HG03354 (cell line): ENCODE measurements at regions not wholly inside any gene's neighbourhood (a gene's known extent, or its start where the extent isn't known, plus 50 kb on each side); places are given as distances from the start of the nearest gene placed in this dataset.

Experiments
- ATAC-seq: cut with Tn5 transposase; IDR thresholded peaks from one replicate; pipeline ENCODE4 v1.9.1; 2021; ENCODE audit warnings: mild to moderate bottlenecking; ENCODE audit not compliant: unreplicated experiment, poor library complexity, severe bottlenecking

DNA sequence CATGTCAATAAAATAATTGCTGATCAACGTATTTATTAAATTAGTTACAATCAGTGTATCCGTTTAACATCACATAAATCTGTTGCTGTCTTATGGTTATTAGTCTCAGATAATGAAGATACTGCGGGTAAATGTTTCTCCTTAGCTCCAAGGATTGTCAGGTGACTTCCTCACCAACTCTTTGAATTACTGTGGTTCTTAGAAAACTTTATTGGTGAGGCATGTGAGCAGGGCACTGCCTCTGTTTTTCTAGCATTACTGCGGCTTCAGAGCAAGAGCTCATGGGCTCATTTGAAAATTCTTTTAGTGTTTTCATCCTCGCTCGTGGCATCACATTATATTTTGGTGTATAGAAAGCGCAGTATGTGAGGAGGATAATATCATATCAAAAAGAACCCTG lies 555.9 kb downstream of the LMO4 start:
- ATAC-seq: no peak

- ATAC-seq: no peak
Observed at GRCh38 chr1:87885278-87886025, 556.8 kb downstream of the LMO4 start.

GRCh38 chr1:87887100-87887499 lies 558.4 kb downstream of the LMO4 start:
- no peak for ATAC-seq

DNA sequence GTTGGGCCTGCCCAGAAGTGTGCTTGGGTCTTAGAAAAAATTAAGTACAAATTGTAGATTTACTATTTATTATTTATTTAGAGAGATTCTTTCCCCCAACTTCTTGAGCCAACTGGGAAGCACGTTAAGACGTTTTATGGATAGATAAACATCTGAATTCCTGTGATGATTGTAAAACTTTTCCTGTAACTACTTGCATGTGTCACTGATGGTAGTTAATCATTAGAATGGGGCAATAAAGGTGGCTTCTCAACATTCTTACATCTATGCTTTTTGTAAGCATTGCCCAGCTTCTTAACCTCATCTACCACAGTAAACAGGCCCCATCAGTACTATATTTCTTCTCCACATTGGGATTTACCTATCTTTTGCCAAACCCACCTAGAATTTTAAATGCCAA lies 559.8 kb downstream of the LMO4 start:
- ATAC-seq: no peak

GRCh38 chr1:87894062-87894461 lies 565.4 kb downstream of the LMO4 start:
- peak; percentile 70 for ATAC-seq

DNA sequence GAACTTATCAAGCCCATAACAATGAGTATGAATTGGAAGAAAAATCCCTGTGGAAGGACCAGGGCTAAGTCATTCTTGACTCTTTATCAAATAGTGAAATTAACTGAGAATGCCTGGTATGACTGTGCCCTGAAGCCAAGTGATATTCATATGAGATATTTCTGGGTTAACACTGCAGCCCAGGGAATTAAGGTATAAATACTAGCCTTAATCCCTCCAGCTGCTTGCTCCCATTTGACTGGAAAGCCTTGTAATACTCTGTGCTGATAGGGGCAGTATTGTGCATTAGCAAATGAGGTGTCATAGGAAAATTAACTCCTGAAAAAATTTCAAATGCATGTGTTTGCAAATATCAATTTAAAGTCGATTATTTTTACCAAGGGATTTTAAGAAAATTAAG lies 568.8 kb downstream of the LMO4 start:
- ATAC-seq: no peak

DNA sequence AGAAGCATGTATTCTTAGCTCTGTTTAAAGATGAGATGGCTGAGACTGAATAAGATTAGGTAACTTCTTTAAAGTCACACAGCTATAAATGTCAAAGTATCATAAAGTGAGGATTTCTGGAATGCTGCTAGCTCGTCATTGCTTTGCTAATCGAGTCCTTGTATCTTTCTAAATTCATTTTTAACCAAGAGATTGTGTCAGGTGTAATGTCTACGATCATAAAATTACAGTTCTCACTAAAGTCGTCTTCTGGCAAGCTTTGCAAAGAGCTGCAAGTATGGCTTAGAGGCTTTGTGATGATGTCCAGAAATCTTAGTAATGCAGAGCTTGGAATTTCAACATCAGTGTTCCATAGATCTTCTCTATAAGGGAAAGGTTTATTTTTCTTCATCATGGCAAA lies 569.8 kb downstream of the LMO4 start:
- ATAC-seq: no peak

GRCh38 chr1:87899017-87899416 lies 570.3 kb downstream of the LMO4 start:
- no peak for ATAC-seq

GRCh38 chr1:87899746-87900145 lies 571.1 kb downstream of the LMO4 start:
- no peak for ATAC-seq

DNA sequence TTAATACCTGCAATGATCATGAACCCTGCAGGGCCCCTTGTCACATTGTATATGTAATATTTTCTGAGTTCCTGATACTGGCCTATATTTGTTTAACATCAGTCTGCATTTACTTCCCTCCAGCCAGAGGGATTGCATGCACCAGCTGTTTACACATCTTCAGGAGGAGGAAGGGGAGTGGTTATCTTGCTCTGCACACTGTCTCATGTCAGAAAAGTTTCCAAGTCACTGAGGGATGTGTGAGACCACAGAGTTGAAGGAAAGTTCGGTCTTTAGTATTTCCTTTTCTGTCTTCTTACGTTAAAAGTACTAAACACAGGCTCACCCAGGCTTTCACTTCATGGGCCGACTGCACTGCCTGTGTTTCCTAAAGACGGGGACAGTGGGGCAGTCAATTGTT lies 574.1 kb downstream of the LMO4 start:
- peak; percentile 72 for ATAC-seq

- ATAC-seq: peak; percentile 35
Observed at GRCh38 chr1:87903242-87903641, 574.6 kb downstream of the LMO4 start.

- no peak for ATAC-seq
Observed at GRCh38 chr1:87904651-87905050, 576.0 kb downstream of the LMO4 start.

DNA sequence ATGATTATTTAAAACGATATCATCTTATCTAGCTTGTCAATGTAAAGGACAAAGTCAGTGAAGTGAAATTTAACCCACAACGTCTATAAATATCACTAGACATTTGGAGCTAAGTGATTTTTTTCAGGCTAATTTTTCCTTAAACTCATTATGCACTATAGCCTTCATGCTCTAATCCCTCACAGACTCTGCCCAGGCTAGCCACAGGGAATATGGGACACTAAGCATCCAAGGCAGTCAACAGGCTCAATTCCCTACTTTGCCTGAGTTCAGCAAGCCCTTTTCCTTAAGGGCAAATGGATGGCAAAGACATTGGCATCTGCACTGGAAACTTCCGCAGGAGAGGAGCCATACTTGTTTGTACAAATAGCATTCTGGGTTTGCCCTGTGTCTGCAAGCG lies 577.0 kb downstream of the LMO4 start:
- no peak for ATAC-seq

- no peak for ATAC-seq
Observed at GRCh38 chr1:87906078-87906477, 577.4 kb downstream of the LMO4 start.

- ATAC-seq: no peak
Observed at GRCh38 chr1:87913361-87913760, 584.7 kb downstream of the LMO4 start.

DNA sequence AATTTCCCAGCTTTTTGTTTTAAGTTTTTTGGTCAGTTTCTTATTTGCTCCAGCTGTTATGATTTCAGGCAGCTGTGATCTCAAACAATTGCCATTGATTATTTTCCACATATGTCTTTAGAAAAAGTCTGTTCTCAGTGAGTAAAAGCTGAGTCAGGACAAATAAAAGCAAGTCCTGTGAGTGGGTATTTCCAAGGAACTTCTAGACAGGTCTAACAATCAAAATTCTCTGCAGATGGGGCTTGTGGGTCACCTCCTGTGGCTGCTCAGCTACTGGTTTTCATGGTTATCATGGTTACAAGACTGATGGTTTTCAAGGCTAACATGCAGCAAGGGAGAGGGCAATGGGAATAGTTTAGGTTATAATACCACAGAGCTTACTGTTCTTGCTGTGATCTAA lies 585.7 kb downstream of the LMO4 start:
- no peak for ATAC-seq

- ATAC-seq: no peak
Observed at GRCh38 chr1:87915771-87916170, 587.1 kb downstream of the LMO4 start.

DNA sequence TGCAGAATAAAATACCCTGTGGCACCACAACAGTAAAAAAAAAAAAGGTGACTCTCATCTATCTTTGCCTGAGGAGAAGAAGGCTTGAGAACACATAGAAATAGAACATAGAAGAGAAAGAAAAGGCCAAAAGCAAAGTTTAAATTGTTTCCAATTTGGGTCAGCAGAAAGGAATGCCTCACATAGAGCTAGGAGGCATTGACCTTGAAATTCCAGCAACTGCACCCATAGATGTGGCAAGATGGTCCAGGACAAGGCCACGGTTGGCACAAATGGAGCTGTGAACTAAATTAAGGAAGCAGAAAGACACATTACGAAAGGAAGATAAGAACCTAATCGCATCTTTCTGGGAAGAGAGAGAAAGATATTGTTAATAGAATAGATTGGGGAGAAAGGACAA lies 588.3 kb downstream of the LMO4 start:
- no peak for ATAC-seq

- no peak for ATAC-seq
Observed at GRCh38 chr1:87918398-87918797, 589.7 kb downstream of the LMO4 start.

DNA sequence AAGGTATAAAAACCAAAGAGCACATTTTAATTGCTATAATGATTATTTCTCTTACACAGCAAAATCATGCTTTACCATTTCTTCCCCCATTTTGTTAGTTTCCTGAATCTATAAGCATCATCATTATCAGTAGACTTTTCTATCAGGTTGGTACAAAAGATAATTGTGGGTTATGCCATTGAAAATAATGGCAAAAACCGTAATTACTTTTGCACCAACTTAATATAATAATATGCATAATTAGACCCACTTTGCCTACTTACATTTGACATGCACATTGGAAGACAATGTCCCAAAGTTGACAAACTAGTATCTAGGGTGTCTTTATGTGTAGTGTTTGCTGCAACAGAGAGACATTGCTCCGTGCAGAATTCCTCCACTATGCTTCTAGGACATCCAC lies 594.2 kb downstream of the LMO4 start:
- ATAC-seq: no peak

- no peak for ATAC-seq
Observed at GRCh38 chr1:87926131-87926830, 597.6 kb downstream of the LMO4 start.
